Epithelial cell of esophagus (primary cell): ENCODE measurements at regions not wholly inside any gene's neighbourhood (a gene's known extent, or its start where the extent isn't known, plus 50 kb on each side); places are given as distances from the start of the nearest gene placed in this dataset.
A peak's percentile ranks its signal among the peaks of the same experiment; 100 is the strongest.

ENCODE experiments used
- DNase-seq: peaks from one replicate; pipeline ENCODE4 v3.0.0; 2010; ENCODE audit warnings: low read depth
- H3K4me3 ChIP-seq: 2 replicates; pipeline ENCODE4 v1.5.1; 2011; ENCODE audit warnings: mild to moderate bottlenecking, low read length, control low read depth
- CTCF ChIP-seq: IDR thresholded peaks from 2 replicates; pipeline ENCODE4 v1.5.1; 2011; ENCODE audit warnings: low read depth, mild to moderate bottlenecking, low read length, control low read depth, inconsistent platforms; ENCODE audit not compliant: insufficient read depth; ENCODE audit errors: missing control alignments

GRCh38 chr11:92495107-92495793 lies 270.6 kb downstream of the FAT3 start:
- no peak for DNase-seq
- no peak overlapping the region for H3K4me3 ChIP-seq
- no peak for TF ChIP-seq CTCF

GRCh38 chr11:92500453-92500852 lies 275.8 kb downstream of the FAT3 start:
- TF ChIP-seq CTCF: no peak
- DNase-seq: peak; percentile 66
- no peak overlapping the region for H3K4me3 ChIP-seq

GRCh38 chr11:92501066-92501739 lies 276.6 kb downstream of the FAT3 start:
- no peak for TF ChIP-seq CTCF
- no peak for DNase-seq
- H3K4me3 ChIP-seq: no peak overlapping the region

DNA sequence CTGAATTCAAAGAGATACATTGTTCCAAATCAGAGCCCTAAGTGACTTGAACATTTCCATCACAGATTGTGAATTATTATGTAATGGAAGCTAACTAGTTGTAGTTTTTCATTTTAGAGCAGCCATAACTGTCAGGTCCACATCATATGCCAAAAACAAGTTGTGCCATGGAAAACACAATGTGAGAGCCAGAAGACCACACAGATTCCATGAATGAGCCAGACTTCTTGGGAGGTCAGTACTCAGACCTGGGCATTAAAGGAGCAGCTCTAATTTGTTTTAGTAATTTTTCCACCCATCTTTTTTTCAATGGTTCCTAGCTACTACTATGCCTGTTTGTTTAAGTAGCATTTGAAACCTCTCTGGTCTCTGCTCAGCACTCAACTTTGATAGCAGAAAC lies 279.4 kb downstream of the FAT3 start:
- DNase-seq: no peak
- no peak for TF ChIP-seq CTCF
- H3K4me3 ChIP-seq: no peak overlapping the region

DNA sequence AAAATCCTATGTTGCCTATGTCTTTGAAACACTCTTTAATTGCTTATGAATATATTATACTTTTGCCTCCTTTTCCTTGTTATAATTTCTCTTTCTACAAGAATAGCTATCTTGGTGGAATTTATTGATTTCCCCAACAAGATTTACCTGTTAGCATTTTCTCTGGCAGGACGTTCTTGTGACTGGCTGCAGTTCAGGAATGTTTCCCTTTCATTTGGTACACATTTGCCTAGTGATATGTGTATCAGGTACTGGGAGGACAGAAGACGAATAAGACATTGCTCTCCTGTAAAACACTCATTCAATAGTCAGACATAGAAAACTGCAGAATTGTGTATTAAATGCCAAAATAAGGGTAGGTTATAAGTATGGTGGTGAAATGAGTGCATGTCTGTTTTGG lies 279.9 kb downstream of the FAT3 start:
- no peak overlapping the region for H3K4me3 ChIP-seq
- TF ChIP-seq CTCF: no peak
- DNase-seq: no peak

- peak; percentile 15 for DNase-seq
- no peak for TF ChIP-seq CTCF
Observed at GRCh38 chr11:92505689-92506088, 281.1 kb downstream of the FAT3 start.

More at GRCh38 chr11:92505689-92506088, 281.1 kb downstream of the FAT3 start:
- no peak overlapping the region for H3K4me3 ChIP-seq
